GDM1 (cell line): ENCODE measurements at regions not wholly inside any gene's neighbourhood (a gene's known extent, or its start where the extent isn't known, plus 50 kb on each side); places are given as distances from the start of the nearest gene placed in this dataset.
"Not testable (repeated sequence)": the region's sequence is repeated elsewhere in the genome, so short reads cannot be mapped to it uniquely, and the experiment has no call there.

ENCODE experiments used
- DNase-seq: peaks from one replicate; lab custom pipeline; 2025; lab: John Stamatoyannopoulos, UW

DNA sequence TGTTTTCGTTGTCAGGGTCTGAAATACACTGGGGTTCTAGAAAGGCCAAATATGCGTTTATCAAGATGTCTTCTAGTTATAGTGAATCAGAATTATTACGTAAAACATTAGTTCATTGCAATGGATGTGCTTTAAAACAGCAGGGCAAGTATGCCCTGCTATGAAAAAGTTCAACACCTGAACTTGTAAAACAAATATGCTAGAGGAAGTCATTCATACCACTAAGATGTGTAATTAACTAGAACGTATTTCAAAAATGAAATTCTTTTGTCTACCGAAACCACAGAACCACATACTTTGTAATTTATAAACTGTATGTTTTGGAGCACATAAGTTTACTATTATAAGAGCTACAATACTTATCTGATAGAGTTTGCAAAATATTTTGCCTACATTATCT is 266.2 kb downstream of the KCTD12 start:
- DNase-seq = no peak

DNA sequence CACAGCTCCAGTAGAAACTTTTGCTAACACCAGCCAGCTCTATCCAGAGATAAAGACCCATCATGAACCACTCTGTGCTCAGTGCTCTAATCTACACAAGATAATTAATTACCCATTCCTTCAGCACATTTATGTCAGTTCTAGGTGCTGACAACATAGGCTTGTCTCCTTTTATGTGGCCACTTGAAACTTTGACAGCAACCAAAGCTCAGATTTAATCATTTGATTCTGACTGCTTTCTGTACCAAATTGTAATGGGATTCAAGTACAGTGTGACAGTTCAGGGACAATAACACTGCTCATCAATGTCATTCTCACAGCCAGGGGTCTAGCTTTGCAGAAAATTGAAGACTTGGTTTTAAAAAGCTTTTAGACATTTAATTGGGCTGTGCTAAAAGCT is 266.6 kb downstream of the KCTD12 start:
- DNase-seq = no peak

DNA sequence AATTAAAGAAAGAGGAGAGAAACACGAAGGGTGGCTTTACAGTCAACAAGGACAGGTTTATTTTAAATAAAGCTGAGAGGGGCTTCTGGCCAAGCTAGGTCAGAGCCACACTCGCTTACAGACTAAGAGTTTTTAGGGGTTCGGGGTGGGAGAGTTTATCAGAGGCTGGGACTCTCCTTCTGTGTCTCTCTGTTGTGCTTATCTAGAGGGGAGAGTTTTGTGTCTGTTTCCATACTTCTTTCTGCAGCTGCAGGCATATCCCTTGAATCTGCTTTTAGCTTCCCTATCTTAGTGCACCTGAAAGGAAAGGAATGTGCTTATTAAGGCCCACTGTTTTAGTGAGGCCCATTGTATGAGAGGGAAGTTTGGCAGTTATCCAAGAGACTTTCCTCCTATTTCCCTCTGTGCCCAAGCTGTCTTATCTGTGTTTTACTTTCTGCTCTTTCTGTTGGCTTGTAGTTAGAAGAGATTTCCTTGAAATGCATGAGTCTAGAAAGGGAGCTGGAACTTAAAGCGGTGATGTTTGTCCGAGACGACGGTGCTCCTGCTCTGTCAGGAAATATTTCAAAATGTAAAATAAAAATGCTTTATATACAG is 275.3 kb downstream of the KCTD12 start:
- no peak for DNase-seq

DNA sequence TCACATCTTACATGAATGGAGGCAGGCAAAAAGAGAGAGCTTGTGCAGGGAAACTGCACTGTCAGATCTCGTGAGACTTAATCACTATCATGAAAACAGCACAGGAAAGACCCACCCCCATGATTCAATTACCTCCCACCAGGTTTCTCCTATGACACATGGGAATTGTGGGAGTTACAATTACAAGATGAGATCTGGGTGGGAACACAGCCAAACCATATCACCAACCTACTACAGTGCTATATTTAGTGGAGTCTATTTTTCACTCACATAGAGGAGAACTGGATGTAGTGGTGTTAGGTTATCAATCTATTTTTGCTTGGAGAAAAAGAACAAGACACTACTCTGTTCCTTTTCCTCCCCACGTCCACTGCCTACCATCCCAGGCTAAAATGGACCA is 276.6 kb downstream of the KCTD12 start:
- DNase-seq = no peak

DNA sequence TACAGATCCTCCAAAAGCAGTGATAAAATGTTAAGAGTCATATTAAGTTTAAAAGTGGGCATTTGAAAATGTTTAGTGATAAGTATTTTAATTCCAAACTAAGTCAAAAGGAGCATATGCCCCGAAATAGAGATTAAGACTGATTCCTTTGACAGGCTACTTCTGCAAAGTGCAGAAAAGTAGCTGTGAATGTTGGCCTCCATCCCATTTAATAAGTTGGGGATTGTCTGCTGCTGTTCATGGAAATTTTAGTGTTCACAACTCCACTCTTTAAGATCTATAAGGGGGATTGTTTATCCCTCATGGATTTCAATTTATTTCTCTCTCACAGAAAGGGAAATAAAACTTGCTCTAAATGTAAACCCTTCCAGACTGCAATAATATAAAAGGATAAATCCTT is 278.3 kb downstream of the KCTD12 start:
- no peak for DNase-seq

DNA sequence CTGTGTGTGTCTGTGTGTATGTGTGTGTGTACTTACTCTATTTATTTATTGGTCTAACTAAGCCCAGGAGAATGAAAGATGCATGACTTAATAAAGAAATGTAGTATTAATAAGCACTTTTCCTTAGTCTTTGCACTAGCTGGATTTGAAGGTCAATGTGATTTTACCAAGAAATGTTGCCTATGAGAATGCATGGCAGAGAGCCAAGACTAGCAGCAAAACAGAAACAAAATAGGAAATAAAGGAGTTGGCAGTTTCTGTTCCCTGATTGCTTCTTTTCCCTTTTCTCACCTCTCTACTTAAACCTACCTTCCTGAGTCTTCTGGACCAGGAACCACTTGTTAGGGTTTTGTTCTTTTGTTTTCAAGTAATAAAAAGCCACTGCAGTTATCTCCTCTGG is 286.1 kb downstream of the KCTD12 start:
- no peak for DNase-seq

DNA sequence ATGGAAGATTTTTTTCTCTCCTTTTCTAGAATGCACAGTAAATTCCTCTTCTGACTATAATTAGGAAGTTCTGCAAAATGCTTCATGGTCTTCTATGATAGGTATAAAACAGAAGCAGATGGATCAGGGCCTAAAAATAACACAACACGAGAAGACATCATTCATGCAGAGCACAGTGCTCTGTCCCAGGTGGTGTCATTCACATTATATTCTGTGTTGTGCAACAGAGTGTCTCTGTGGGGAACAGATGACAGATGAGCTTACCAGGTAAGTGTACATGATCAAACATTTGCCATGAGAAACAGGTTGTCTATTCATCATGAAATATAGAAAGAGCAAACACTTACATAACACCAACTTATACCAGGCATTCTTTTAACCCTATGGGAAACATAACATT is 288.3 kb downstream of the KCTD12 start:
- DNase-seq = no peak

DNA sequence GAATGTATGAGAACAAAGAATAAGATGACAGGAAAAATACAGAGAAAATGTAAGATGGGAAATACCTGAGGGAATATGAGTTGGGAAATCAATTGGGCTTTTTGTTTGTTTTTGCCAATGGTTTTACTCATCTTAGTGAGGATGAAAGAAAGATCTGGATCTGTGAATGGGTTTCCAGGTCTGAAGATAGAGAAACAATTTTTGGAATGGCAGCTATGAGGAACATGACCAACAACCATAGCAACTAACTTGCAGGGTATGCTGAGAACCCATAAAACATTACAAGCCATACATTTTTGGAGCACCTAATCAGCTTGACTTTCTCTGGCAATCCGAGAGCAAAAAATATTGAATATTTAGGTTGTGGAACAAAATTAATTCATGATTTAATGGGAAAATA is 290.0 kb downstream of the KCTD12 start:
- DNase-seq = no peak

DNA sequence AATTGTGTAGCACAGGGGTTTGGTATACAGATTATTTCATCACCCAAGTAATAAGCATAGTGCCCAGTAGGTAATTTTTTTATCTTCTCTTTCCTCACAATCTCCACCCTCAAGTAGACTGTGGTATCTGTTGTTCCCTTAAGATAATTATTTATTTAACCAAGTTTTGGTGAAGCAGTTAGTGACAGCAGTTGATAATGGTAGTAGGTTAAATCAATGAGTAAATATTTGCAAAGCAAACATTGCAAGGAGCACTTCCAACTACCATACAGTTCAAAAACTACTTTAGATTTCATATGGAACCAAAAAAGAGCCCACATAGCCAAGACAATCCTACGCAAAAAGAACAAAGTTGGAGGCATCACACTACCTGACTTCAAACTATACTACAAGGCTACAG is 291.8 kb downstream of the KCTD12 start:
- DNase-seq = no peak

DNA sequence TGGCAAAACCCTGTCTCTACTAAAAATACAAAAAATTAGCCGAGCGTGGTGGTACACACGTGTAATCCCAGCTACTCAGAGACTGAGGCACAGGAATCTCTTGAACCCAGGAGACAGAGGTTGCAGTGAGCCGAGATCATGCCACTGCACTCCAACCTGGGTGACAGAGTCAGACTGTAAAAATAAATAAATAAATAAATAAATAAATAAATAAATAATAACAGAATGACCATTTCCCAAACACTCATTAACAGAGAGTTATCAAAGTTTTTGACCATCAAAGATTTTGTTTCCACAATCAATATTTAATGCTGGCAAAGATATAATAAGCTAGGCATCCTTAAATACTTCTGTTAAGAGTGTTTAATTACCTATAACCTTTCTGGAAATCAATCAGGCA is 299.4 kb downstream of the KCTD12 start:
- DNase-seq = no peak

DNA sequence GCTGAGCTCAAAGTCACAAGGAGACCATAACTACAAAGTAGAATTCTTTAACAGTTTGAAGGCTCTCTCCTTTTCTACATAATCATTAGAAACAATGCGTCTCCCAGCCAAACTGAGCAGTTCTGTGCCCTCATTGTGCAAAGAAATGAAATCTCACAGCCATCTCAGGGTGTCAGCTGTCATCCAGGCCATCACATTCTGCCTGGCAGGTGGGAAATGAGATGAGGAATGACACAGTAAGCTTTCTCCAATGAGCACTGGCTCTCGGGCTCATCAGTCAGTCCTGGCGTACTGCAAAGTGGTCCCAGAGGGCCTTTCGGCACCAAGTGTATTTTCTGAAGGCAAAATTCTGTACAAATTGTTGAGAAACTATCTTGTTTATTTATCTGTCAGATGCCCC is 306.5 kb downstream of the KCTD12 start:
- no peak for DNase-seq

DNA sequence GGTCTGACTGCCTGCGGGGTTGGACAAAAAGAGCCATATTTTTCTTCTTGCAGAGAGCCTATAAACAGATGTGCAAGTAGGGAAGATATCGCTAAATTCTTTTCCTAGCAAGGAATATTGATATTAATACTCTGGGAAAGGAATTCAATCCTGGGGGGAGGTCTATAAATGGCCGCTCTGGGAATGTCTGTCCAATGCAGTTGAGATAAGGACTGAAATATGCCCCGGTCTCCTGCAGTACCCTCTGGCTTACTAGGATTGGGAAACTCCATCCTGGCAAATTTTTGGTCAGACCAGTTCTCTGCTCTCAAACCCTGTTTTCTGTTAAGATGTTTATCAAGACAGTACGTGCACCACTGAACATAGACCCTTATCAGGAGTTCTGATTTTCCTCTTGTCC is 310.6 kb downstream of the KCTD12 start:
- DNase-seq = not testable (repeated sequence)

DNA sequence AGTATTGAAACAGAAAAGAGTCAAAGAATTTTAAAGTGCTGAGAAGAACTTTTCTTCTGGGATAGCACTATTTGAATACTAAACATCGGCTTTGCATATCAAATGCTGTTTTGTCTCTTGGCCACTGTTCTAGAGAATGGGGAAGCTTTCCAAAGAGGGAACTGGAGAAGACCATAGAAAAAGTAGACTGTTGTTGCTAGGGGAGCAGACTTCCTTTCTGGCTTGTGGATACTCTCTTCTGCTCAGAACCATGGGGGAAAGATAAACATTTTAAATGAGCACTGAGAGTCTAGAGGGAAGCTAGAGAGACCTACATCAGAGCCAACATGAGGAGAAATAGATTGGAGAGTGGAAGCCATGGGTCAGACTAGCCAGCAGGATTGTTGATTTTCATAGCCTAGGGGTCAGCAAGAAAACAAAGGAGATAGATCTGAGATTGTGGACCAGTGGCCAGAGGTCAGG is 315.7 kb downstream of the KCTD12 start:
- DNase-seq = peak; percentile 44

DNA sequence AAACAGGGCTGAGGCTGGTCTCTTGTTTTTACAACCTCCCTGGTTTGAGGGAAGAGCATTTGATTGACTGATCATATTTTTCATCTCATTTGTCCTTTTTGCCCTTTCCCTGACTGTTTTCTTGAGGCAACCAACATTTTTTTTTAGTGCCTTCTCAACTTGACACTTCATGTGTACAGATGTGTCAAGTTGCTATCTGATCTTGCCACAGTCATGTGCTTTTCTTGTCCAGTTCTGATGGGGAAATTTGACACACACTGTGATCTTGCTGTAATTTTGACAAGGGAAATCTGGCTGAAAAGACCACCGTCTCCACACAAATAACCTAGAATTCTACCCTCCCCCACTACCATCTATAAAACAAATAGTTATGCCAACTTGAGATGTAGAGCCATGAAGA is 329.6 kb downstream of the KCTD12 start:
- DNase-seq = no peak

DNA sequence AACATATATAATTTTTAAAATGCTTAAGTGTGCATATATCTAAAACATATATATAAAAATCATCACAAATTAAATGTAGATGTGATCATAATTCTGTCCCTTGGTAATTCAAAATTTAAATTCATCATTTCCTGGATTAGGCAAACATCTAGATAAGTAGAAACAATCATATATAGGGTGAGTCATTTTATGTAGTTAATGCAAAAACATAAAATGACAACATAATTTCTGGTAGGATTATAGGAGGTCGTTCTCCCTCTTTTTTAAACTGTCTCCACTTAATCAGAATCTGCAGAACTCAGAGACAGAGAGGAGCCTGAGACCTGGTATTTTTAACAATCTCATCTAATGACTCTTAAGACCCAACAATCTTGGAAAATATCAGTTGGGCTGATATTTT is 333.4 kb downstream of the KCTD12 start:
- no peak for DNase-seq

DNA sequence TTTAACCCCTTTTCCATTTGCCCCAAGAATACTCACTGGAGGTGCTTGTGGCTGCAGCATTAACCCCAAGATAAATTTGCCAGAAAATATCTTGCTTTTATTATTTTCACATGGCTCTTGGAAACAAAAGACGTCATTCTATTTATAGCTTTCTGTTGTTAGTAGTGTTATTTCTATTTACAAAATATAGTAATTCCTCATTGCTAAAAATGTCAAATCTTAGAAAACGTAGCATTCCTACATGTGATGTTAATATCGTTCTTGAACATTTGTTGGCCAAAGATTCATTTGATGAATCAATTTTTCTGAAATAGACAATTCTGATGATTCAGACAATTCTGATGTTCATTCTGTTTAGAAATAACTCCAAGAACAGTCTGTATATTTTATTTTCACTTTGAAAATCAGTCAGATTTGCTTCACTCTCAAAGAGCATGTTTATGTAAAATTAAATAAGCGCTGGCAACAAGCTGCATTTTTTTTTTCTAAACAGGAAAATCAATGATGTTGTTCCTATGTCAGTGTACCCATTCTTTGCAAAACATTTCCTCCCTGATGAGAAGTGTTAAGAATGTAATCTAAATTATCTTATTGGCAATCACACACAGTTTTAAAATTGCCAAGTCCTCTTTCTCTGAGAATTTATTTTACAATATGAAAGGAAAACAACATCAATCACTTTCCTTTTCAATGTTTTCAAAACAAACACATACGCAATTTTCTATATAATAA is 334.0 kb downstream of the KCTD12 start:
- no peak for DNase-seq

DNA sequence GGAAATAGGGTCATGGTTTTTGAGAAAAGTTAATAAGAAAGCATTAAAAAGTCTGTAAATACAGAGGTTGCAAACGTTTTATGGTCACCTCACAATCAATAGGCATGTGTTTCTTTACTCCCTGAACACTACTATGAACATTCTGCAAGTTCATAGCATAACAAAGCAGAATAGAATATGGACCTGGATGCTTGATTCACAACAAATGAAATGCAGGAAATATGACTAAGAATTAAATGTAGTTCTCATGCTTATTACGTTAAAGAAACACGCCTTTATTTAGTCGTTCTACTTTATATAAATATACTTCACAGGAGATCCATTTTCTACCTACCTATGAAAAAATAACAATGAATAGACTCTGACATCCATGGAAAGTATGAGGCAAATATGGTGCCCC is 344.0 kb downstream of the KCTD12 start:
- no peak for DNase-seq

DNA sequence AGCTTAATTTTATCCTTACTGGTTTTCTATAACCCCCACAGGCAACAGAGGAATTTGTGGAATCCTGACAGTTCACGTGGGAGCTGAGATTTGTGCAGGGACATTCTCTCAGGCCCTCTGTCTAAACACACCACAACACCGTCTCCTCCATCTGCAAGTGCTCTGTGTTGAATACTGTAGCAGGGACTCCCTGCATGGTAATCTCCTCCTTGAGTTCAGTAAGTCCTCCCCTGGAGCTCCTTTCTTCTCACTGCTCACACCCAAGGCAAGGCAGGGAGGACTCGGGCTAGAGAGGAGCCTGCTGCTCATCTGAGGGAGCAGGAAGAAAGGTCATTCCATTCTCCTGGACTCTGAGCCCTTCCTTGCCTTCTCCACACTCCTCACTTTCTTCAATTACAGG is 348.2 kb downstream of the KCTD12 start:
- DNase-seq = no peak

DNA sequence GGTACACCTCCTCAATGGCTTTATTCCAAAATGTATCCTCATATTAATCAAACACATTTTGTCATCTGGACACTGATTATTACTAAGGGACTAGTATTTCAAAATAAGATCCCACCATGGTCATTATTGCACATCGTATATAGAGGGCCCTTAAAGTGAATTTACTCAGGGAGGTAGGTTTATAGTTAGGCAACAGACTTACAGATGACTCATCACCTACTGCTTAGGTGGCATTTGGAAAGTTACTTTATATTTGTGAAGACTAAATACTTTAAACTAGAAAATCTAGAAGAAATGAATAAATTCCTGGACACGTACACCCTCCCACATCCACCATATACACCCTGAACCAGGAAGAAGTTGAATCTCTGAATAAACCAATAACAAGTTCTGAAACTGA is 353.0 kb downstream of the KCTD12 start:
- DNase-seq = no peak

DNA sequence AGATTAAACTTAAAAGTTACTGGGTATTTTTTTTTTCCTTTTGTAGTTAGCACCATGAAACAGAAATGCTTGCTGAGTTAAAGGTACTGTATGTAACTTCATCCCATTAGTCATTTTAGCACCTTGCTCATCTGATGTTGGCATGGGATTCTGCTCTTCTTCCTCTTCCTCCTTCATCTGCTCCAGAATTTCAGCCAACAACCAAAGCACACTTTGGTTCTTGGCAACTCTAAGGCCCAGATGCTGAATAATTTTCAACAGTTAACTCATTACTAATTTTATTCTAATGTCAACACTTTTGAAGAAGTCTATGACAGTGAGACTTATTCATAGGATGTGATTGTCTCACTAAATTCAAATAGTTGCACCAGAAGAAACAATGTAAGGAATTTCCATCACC is 359.2 kb downstream of the KCTD12 start:
- no peak for DNase-seq

DNA sequence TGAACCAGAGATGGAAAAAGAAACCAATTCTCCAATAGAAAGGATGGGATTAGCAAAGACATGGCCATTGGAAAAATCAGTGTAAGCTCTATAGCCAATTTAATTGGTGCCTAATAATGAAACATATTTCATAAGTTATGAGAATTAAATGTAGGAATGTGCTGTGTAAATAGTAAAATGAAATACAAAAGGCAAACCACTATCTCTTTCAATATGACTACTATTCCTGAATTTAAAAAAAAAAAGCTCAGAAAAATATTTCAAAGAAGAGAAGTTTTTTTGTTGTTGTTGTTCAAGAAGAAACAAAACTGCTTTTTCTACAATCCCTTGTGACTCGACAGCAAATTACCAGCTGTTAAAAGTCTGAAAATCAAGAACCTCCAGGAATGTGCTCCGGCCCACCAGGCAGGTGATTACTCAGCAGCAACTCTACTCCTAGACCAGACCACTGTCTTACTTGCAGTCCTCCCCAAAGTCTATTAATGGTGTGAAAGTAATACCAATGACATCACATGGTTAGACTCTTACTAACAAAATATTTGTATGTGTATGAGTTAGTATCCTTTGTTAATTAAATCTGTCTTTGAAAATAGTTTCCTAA is 362.4 kb downstream of the KCTD12 start:
- DNase-seq = no peak

DNA sequence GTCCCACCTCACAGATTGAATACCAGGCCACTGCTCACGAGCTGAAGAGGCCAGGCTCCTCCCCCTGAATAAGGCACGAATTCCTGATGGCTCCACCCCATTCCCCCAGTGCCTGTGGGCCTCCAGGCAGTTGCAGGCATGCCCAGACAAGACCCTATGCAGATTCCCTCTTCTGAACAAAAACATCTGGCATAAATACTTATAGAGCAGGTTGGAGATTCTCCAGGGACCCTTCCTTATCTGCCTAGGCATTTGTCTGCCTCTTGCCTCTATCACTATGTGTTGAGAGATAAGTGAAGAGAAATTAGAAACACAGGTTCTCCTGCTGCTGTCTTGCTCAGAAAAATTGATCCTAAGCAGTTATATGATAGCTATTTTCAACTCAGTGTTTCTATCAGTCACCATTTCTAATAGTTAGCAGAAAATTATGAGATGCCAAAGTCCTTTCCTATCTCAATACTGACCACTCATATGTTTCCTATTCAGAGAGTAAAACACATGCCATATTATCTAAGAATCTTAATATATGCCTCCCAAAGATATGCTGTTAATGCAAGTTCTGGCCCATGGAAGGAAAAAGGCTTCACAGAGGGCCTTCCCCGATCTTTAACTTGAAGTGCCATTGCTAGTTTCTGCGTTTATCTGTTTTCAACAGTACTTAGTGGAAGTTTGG is 364.0 kb downstream of the KCTD12 start:
- peak; percentile 27 for DNase-seq

DNA sequence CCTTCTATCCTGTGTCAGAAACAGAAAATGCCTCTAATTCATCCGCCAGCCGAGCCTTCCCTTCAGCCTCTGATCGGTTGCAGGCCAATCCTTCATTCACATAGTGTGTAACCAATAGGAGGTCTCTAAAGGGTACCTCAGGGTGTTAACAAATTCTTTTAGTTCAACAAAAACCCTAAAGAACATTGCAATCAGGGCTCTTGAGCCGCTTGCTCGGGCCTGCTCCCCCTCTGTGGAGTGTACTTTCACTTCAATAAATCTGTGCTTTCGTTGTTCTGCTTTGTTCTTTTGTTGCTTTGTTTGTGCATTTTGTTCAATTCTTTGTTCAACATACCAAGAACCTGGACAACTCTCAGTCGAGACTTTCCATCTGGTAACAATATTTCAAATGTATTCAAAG is 366.5 kb downstream of the KCTD12 start:
- DNase-seq = no peak
